LoVo (cell line): ENCODE measurements at regions not wholly inside any gene's neighbourhood (a gene's known extent, or its start where the extent isn't known, plus 50 kb on each side); places are given as distances from the start of the nearest gene placed in this dataset.

Experiments
- DNase-seq: peaks from one replicate; pipeline ENCODE4 v3.0.0-alpha.2; 2016; ENCODE audit warnings: low spot score

DNA sequence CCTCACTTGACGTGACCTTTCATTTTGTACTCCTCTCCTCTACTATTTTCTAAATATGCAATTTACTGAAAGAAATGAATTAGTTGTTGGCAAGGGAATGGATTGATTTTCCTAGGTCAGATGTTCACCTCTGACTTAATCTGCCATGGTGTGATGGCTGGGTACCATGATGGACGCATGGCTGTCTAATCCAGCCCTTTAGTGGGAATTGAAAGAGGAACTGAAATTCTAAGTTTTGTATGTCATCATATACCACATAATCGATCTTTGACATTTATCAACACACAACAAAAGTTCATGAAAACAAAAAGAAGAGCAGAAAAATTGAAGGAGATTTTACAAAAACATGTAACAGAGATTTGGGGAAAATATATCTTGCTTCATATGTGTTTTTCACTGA is 331.3 kb upstream of the SNX7 start:
- no peak for DNase-seq

GRCh38 chr1:98328855-98329254 is 332.7 kb upstream of the SNX7 start:
- DNase-seq = no peak

DNA sequence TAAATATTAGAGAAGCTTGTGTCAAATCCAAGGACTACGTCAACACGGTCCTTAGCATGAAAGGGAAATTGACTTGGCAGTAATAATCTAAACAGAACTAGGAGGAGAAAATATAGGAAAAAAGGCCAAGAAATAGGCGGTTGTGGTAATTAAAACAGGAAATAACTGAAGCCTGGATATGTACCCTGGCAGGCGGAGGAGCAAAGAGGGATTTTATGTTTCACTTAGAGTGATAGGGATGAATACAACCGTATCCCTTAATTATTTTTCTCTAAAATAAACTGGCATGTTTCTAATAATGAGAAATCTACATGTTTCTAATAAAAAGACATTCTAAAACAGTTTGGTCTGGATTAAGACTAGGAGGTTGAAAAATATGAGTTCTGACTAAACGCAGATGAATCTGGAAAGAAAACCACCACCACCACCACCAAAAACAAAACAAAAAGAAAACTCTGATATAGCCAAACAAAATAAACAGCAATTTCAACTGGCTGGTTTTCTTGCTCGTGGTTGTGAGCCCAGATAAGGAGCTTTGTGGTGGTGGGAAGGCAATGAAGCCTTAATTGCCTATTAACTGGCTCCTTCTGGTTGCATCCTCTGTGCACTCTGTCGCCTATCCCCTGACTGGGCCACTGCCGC is 334.2 kb upstream of the SNX7 start:
- DNase-seq = no peak

- peak; percentile 85 for DNase-seq
Observed at GRCh38 chr1:98325646-98326440, 335.7 kb upstream of the SNX7 start.

- peak; percentile 91 for DNase-seq
Observed at GRCh38 chr1:98323906-98324358, 337.6 kb upstream of the SNX7 start.

GRCh38 chr1:98323388-98323787 is 338.1 kb upstream of the SNX7 start:
- DNase-seq = peak; percentile 56

DNA sequence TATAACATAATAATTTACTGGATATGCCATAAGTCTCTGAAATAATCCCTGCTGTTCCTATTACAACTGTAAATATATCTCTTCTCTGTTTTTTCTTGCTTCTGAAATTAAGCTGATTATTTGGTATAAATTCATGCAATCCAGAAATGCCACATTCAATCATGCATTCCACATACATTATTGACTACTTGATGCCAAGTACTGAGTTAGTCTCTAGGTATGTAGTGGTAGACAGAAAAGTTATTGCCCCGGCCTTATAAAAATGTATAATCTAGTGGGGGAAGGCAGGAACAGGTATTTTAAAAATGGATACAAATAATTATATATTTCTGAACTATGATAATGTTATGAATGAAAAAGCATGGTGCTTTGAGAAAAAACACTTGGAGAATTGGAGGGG is 338.6 kb upstream of the SNX7 start:
- DNase-seq = peak; percentile 16

DNA sequence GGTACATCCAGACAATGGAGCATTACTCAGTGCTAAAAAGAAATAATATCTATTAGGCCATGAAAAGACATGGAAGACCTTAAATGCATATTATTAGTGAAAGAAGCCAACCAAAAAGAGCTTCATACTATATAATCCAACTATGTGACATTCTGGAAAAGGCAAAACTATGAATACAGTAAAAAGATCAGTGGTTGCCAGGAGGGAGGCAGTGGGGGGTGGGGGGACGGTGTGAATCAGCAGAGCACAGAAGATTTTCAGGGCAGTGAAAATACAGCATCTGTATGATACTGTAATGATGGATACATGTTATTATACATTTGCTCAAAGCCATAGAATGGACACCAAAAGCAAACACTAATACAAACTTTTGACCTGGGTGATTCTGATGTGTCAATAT is 339.4 kb upstream of the SNX7 start:
- no peak for DNase-seq

- DNase-seq = no peak
Observed at GRCh38 chr1:98321191-98321590, 340.3 kb upstream of the SNX7 start.

DNA sequence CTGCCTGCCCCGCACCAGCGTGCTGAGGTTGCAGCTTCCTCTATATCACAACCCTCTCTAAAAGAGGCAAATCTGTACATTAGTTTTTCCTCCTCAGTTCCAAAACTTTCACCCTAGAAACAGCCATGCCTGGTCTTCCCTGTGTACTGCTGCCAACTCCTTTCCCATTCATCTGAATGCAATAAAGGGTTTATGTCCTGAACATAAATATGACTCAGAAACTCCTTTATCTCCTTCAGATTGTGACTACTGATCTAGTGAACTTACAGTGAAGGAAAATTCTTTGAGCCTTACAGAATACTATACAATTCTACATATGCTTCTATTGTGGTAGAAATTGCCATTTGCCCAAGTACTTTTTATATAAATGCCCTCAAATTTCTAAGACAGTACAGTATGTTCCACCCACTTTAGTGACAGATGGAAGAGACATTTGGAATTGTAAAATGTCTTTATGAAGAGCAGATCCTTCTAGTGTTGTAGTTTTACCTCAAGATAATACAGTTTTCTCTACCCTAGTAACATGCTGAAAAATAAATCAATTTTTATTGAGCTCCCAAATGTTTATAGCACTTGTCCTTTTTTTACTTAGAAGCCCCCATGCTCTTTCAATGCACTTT is 345.1 kb upstream of the SNX7 start:
- DNase-seq = peak; percentile 68

GRCh38 chr1:98315309-98315708 is 346.2 kb upstream of the SNX7 start:
- no peak for DNase-seq

DNA sequence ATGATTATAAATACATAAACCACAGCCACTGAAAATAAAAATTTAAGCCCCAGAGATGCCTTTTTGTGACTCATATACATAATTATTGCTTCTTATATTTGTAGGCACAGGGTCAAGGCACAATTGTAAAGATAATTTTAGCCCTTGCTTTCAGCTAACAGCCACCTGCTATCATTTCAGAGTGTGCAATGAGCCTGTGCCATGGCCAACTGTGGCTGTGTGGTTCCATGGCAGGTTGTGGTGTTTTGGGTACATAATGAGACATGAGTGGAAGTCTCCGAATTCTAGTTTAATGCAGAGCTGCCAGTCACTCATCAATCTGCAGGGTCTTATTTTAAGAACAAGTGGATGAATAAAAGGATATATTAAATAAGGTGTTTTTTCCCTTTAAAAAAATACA is 346.9 kb upstream of the SNX7 start:
- no peak for DNase-seq

- no peak for DNase-seq
Observed at GRCh38 chr1:98306517-98307089, 354.9 kb upstream of the SNX7 start.

- no peak for DNase-seq
Observed at GRCh38 chr1:98305362-98305761, 356.2 kb upstream of the SNX7 start.

DNA sequence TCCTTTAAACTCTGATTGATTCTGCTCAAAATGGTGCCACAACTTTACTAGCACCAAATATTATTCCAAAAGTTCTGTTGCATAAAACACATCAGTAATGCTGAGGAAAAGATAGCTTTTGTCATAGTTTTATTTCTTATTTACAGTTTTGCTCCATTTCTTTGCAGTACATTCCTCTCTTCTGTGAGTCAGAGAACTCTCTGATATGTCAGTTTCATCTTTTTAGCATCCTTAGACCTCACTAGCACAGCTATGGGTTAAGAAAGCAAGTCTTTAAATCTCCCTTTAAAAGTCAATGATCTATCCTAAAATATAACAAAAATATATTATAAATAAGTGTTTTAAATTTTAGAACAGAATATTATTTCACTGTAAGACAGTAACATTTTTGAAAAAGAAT is 356.6 kb upstream of the SNX7 start:
- DNase-seq = no peak

DNA sequence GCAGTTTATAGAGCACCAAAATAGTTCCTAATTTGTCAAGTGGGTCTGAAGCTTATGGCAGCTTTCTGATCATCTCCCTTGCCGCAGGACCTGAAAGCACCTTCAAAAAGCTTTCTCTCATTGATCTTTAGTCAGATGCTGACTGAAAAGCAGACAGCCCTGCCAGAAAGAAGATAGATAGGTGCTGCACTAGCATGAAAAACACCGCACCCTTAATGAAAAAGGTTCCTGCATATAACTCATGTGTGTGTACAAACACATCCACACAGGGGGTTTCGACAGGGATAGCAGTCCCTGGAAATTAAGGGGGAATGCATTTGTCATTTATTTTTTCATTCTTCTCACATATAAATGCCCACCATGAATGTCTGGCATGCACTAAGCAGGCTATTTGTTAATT is 361.7 kb upstream of the SNX7 start:
- no peak for DNase-seq

DNA sequence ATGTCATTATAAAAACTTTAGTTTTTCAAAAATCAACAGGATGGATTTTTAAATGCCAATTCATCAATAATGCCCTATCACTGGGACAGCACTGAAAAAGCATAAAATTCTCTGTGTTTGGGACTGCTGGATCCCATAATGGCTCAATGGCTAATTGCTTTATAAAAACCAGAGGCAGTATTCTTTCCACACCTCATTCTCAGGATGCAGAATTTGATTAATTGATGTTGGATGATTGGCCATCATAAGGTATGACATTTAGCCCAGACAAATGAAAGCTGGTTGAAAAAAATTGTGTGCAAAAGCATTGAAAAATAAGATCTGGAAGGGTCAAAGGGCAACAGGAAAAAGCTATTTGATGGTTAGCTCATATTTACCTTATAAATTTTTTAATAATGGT is 362.2 kb upstream of the SNX7 start:
- no peak for DNase-seq

DNA sequence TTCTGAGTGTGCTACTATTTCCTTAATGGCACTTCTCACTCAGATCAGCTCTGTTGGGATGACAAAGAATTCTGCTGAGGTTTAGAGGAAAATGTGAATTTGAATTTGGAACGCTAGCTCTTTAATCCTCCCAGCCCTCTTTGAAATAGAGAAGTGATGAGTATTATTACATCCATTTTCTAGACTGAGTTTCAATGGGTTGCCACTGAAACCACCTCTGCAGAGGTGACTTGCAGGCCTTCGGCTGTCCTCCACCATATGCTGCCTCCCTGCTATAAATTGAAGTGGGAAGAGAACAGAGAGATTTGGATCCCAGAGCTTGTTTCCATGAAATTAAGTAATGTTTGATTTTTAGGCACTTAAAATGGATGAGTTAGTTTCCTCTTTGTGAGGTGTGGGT is 363.2 kb upstream of the SNX7 start:
- no peak for DNase-seq

DNA sequence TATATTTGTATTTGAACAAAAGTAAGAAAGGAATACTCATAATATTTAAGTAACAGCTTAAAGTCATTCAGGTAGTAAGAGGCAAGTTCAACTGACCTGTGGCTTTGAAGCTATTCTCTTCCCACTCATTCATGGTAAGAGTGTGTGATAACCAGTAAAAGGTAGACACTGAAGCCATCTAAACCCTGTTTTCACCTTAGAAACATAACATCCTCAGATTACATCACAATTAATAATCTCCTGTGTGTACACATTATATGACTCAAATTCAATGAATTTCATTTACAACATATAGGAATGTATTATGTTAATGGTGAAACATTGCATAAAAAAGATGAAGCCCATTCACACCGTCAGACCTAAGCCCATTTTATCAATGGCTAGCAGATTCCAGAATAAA is 364.8 kb upstream of the SNX7 start:
- no peak for DNase-seq

- no peak for DNase-seq
Observed at GRCh38 chr1:98294127-98294526, 367.4 kb upstream of the SNX7 start.

DNA sequence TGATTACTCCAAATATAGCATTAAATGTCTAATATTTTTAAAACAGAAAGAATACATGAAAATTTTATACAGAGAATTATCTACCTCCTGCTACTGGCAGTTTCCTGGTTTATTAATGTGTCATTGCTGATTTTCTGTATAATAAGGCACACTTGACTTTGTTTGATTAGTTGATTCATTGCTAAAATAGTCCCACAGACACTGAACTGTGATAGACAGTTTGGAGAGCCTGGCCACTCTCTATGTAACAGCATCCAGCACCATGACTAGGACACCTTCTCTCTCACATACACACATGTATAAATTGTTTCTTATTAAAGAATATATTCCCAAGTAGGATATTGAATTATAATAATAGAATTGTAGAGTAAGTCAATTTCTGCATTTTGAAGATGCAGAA is 368.5 kb upstream of the SNX7 start:
- no peak for DNase-seq

DNA sequence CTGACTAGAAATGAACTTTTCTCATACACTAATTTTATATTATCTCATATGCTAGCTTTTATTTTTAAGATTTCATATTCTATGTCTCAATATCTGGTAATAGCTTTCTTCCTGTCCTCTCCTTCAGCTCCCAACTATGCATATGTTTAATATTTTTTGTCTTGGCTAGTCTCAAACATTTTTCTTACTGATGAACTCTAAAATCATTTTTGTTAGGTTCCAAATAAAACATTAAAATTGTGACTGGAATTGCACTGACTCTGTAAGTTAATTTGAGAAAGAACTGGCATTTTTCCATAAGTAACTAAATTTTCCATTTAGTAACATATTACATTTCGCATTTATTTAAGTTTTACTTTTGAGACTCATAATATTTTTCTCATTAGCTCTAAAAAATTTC is 368.5 kb upstream of the DPYD start:
- DNase-seq = no peak

DNA sequence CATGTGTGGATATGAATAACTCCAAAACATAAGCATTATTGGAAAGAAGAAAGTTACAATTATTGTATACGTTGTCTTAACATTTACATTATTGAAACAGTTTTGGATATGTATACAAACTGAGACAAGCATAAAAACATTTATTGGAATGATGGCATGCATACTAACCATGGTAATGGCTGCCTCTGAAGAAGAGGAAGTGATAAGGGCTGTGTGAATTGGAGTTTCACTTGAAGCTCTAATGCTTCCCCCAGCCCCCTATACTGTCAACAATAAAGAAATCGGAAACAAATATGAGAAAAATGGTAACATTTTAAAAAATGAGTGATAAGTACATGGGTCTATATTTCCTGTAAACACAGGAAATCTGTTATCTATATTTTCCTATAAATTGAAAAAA is 367.7 kb upstream of the DPYD start:
- DNase-seq = no peak
